NCI-H1048 (cell line): ENCODE measurements at regions not wholly inside any gene's neighbourhood (a gene's known extent, or its start where the extent isn't known, plus 50 kb on each side); places are given as distances from the start of the nearest gene placed in this dataset.

Source experiments
- DNase-seq: peaks from one replicate; lab custom pipeline; 2025; lab: John Stamatoyannopoulos, UW

DNA sequence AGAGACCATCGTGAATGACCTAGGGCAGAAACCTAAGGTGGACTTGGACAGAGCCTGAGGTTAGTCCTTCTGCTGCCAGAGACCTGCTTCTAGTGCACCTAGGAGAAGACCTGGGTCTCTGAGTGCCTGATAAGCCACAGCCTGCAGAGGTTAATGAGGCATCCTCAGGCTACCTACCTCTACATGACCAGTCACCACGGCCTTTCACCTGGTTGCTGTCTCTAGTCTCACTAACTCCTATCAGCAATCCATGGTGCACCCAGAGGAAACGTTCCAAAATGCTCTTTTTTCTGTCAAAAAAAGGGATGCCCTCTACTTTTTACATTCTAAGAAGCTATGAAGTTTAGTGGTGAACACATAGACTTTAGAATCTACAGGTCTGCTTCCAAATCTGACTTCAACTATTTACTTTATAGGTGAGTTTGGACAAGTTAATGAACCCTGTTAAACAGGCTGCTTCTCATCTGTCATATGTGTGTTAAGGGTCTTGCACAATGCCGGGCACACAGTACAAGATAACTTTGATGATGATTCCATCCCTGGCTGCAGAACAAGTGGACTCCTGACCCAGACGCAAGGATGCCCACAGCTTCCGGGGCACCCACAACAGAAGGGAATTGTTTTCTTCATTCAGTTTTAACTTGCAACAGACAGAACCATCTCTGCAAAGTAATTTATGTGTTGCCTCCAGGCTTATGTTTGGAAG is 469.9 kb upstream of the CDH5 start:
- no peak for DNase-seq

DNA sequence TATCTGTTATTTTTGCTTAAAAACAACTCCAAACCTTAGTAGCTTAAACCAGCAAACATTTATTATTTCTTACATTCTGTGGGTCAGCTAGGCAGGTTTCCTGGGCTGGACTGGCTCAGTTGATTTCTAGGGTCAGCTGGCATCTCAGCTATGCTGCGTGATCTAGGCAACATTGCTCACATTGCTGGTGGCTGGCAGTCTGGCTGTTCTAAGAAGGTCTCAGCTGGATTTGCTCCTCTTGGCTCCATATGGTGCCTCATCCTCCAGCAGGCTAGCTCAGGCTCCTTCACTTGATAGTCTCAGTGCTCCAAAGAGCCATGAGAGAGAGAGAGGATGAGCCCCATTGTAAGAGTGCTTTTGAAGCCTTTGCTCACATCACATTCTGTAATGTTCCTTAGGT is 470.6 kb upstream of the CDH5 start:
- no peak for DNase-seq

- DNase-seq, result no peak
Observed at GRCh38 chr16:65895486-65895885, 471.0 kb upstream of the CDH5 start.

- DNase-seq, result no peak
Observed at GRCh38 chr16:65890203-65890602, 476.3 kb upstream of the CDH5 start.

DNA sequence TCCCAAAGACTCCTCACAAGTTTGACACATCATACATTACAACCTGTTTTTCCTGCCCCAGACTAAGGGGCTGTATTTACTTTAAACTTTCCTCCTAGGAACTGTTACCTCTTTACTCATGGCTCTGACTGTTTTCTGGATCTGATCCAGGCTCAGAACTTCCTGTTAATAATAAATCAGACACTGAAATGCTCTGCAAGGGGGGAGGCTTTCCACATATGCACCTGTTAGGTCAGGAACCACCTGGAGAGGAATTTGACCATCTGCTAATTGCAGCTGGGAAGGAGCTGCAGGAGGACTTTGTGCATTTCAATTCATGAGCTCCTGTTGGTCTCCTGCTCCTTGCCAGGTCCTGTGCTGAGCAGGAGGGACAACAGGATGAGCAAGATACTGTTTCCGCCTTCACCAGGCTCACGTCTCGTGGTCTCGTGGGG is 476.9 kb upstream of the CDH5 start:
- no peak for DNase-seq

DNA sequence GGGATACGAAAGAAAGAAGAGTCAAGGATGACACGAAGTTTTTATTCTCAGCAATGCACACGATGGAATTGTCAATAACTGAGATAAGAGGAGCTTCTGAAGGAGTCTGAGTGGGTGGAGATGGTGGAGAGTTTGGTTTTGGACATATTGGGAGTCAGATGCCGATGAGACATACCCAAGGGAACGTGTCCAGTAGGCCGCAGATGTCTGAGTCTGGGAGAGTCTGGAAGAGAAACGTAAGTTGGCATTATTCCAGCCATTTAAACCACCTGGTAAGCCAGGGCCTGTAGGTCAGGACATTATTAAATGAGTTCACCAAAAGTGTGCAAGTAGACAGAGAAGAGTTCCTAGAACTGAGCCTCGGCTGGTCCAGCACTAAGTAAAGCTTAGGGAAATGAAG is 478.3 kb upstream of the CDH5 start:
- no peak for DNase-seq

DNA sequence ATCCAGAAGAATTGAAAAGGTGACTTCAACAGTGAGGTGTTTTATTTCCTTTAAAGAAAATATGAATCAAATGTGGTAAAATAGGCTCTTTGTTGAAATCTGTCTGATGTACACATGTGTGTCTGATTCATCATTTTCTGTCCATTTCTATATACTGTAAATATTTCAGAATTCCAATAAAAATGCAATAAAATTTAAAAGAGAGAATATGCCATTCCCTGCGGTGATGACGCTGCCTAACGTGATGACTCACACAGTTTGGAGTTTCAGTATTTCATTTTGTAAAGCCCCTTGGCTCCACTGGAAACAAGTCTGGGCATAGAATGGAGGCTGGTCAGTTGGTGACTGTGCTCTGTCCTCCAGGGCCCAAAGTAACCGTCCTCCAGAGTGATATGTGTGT is 482.5 kb upstream of the CDH5 start:
- DNase-seq, result no peak

DNA sequence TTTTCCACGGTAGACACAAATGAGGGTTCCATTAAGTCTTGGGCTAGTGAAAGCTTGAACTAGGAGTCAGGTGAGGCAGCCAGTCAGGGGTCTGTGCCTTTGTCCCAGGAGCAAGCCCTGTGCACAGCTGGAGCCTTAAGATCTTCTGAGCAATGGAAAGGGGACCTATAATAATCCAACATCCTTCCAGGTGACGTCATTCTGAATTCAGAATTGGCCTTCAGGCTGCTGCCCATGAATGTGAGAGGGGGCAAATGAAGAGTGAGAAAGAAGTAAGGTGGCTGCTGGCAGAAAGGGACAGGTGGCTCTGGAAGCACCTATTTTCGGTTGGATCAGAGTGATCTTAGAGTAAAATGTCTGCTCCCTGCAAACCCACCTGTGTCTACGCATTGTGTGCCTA is 488.1 kb upstream of the CDH5 start:
- no peak for DNase-seq

DNA sequence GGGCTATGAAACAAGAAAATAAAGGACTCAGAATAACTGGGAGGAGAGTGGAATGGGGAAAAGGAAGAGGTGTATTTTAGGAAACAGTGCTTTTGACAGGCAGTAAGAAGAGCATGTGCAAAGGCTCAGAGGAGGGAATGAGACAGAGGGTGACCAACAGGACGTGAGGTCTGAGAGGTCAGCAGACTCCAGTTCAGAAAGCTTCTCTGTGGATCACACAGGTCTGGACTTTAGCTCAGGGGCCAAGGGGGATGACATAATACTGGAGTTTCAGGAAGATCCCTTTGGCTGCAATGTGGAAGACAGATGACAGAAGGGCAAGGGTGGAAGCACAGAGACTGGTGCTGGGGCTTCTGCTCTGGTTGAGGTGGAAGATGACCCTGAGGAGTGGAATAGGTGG is 489.9 kb upstream of the CDH5 start:
- DNase-seq, result no peak

DNA sequence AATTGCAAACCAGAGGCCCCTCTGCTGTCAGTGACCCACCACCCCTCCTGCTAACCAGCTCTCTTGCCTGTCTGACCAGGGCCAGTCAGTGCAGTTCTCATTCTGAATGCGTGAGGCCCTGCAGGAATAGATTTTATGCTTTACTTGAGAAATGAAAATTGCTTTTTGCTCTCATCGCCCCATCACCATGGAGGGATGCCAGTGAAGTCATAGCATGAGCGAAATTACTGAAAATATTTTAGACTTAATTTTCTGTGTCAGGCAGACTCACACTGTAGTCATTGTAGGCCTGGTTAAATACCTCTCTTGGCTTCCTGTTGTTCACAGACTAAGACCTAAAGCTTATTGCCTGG is 490.5 kb upstream of the CDH5 start:
- no peak for DNase-seq

- DNase-seq, result no peak
Observed at GRCh38 chr16:65875381-65876055, 491.0 kb upstream of the CDH5 start.

- no peak for DNase-seq
Observed at GRCh38 chr16:65869261-65869660, 497.2 kb upstream of the CDH5 start.

GRCh38 chr16:65867276-65867960 is 499.1 kb upstream of the CDH5 start:
- no peak for DNase-seq

- no peak for DNase-seq
Observed at GRCh38 chr16:65863236-65863635, 503.3 kb upstream of the CDH5 start.

DNA sequence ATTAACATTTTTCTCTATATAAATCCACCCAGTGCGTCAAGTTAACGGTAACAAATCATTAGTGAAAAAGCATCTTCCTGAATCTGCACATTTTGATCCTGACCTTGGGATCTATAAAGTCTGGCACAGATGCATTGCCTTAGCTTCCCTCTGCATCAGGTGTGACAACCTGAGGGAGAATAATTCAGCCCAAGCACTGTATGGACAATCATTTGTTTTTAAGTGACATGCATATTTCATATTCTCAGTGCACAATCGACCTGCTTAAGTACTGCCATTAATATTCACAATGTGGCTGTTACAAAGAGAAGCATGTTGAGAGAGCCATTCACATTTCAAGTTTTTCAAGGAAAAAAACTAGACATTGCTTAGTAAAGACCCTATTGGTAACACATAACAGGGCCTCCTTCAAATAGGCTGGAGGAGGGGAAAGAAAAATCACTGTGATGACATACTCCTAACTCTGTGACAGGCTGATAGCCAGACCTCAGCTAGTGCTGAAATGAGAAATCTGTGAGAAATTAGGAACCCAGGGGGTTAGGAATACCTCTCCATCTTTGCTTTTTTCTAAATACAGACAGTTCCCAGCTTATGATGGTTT is 505.3 kb upstream of the CDH5 start:
- DNase-seq, result no peak

- no peak for DNase-seq
Observed at GRCh38 chr16:65855171-65856145, 511.0 kb upstream of the CDH5 start.

DNA sequence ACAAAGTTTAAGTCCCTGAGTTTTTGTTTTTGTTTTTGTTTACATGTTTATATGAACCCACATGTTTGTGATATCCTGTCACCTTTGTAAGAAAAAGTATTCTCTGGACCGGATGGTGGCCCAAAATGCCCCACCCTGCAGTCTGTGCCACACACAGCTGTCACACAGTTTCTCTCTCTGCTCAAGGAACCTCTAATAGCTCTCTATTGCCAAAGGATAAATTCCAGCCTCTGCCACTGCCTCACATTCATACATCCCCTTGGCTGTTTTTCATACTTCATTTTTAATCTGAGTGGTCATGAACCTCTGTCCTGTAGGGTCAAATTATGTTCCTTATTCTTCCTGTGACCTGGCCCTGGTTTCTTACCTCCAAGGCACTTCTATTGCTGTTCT is 520.3 kb upstream of the CDH5 start:
- DNase-seq, result no peak

DNA sequence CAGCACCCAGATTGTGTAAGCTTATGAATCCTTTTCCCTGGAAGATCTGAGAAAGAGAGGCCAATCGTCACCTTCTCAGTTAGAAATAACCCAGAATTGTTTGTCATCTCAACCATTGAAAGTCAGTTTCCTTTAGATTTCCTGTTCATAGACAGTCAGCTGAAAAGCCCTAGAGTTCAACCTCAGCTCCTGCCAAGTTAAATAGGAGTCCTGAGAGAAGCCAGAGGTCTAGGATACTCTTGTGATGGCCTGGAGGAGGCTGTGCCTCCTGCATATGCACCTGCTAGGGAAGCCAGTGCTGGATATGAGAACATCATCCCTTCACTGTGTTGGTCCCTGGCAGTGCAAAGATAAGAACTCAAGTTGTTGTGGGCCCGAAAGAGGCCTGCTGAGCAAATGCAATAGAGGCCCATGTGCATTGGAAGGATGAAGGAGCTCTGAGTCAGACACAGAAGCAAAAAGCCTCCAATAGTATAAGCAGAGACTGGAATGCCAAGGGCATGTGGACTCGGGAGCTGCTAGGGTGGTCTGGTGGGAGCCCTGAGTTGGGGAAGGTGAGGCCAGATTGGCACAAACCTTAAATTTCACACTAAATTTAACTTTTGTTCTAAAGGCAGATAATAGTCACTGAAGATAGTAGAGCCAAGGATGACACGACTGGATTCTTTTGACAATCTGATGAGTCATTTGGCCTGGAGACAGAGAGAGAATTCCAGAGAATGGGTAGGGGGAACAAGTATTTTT is 520.9 kb upstream of the CDH5 start:
- DNase-seq, result no peak

GRCh38 chr16:65843941-65844340 is 522.5 kb upstream of the CDH5 start:
- no peak for DNase-seq

GRCh38 chr16:65842067-65842466 is 524.4 kb upstream of the CDH5 start:
- DNase-seq, result no peak

- DNase-seq, result no peak
Observed at GRCh38 chr16:65838001-65838400, 528.5 kb upstream of the CDH5 start.
